ENCODE measurements at regions not wholly inside any gene's neighbourhood (a gene's known extent, or its start where the extent isn't known, plus 50 kb on each side); places are given as distances from the start of the nearest gene placed in this dataset.

GRCh38 chr9:739362-739761, 102.1 kb upstream of the DMRT1 start:
- H3K4me3 ChIP-seq (replicated peaks; ENCODE audit: low read depth, low read length): no peak overlapping the region
- no peak for TF ChIP-seq CTCF (IDR thresholded peaks at IDR 0.05; ENCODE audit: low read depth, low read length, missing control alignments)
- DNase-seq (ENCODE audit: extremely low read depth, low read depth): no peak

- H3K4me3 ChIP-seq (replicated peaks; ENCODE audit: low read depth, low read length): no peak overlapping the region
- TF ChIP-seq CTCF (IDR thresholded peaks at IDR 0.05; ENCODE audit: low read depth, low read length, missing control alignments): no peak
- no peak for DNase-seq (ENCODE audit: extremely low read depth, low read depth)
Measured at GRCh38 chr9:740221-740620, 101.3 kb upstream of the DMRT1 start.

- TF ChIP-seq CTCF (IDR thresholded peaks at IDR 0.05; ENCODE audit: low read depth, low read length, missing control alignments): no peak
- no peak overlapping the region for H3K4me3 ChIP-seq (replicated peaks; ENCODE audit: low read depth, low read length)
- DNase-seq (ENCODE audit: extremely low read depth, low read depth): no peak
Measured at GRCh38 chr9:742104-742503, 99.4 kb upstream of the DMRT1 start.

GRCh38 chr9:742914-743589, 98.4 kb upstream of the DMRT1 start:
- H3K4me3 ChIP-seq (replicated peaks; ENCODE audit: low read depth, low read length): no peak overlapping the region
- DNase-seq (ENCODE audit: extremely low read depth, low read depth): no peak
- no peak for TF ChIP-seq CTCF (IDR thresholded peaks at IDR 0.05; ENCODE audit: low read depth, low read length, missing control alignments)

- no peak for DNase-seq (ENCODE audit: extremely low read depth, low read depth)
- H3K4me3 ChIP-seq (replicated peaks; ENCODE audit: low read depth, low read length): no peak overlapping the region
- no peak for TF ChIP-seq CTCF (IDR thresholded peaks at IDR 0.05; ENCODE audit: low read depth, low read length, missing control alignments)
Measured at GRCh38 chr9:744046-744712, 97.3 kb upstream of the DMRT1 start.

GRCh38 chr9:744790-745484, 96.6 kb upstream of the DMRT1 start:
- DNase-seq (ENCODE audit: extremely low read depth, low read depth): no peak
- TF ChIP-seq CTCF (IDR thresholded peaks at IDR 0.05; ENCODE audit: low read depth, low read length, missing control alignments): no peak
- H3K4me3 ChIP-seq (replicated peaks; ENCODE audit: low read depth, low read length): no peak overlapping the region
